IMR-90 (cell line): ENCODE measurements at regions not wholly inside any gene's neighbourhood (a gene's known extent, or its start where the extent isn't known, plus 50 kb on each side); places are given as distances from the start of the nearest gene placed in this dataset.

Source experiments
- ATAC-seq: fragments of 200-7000 bp; cut with Tn5 transposase; 2 replicates; pipeline ENCODE4 v1.9.1; 2020; ENCODE audit warnings: low read depth, mild to moderate bottlenecking, moderate library complexity
- BruUV-seq: library from RNA; stranded (reverse); fragments of 400-500 nt; replicated peaks from 2 replicates; lab custom pipeline; 2021; lab: Mats Ljungman, UMichigan
- CTCF ChIA-PET: fragments of 300-600 bp; formaldehyde crosslinking; extraction: SDS; loops from one replicate; lab custom pipeline; 2021; ENCODE audit warnings: antibody characterized with exemption; lab: Yijun Ruan, JAX
- POLR2A ChIA-PET: fragments of 300-600 bp; sonication (Branson Sonifier 250); formaldehyde crosslinking; loops from one replicate; lab custom pipeline; 2022; ENCODE audit warnings: antibody characterized with exemption; ENCODE audit not compliant: unreplicated experiment; lab: Charles Lee
- DNase-seq: peaks from one replicate; pipeline ENCODE4 v3.0.0; 2013
- H2AFZ ChIP-seq: replicated peaks from 2 replicates; pipeline ENCODE3; 2013; ENCODE audit warnings: low read length, mild to moderate bottlenecking; ENCODE audit not compliant: poor library complexity
- H2AK5ac ChIP-seq: 2 replicates; pipeline ENCODE4 v1.6.1; 2013; ENCODE audit warnings: low read depth, low read length, inconsistent platforms
- H2AK9ac ChIP-seq: replicated peaks from 2 replicates; pipeline ENCODE3; 2013; ENCODE audit warnings: mild to moderate bottlenecking, low read depth, low read length, moderate library complexity; ENCODE audit not compliant: poor library complexity
- H2BK120ac ChIP-seq: 2 replicates; pipeline ENCODE4 v1.6.1; 2013; ENCODE audit warnings: low read depth, low read length, inconsistent platforms
- H2BK15ac ChIP-seq: 3 replicates; pipeline ENCODE4 v1.6.1; 2013; ENCODE audit warnings: low read depth, low read length, inconsistent platforms
- H2BK20ac ChIP-seq: 2 replicates; pipeline ENCODE4 v1.6.1; 2013; ENCODE audit warnings: low read depth, mild to moderate bottlenecking, inconsistent platforms, low read length, moderate library complexity
- H2BK5ac ChIP-seq: 2 replicates; pipeline ENCODE4 v1.6.1; 2013; ENCODE audit warnings: mild to moderate bottlenecking, low read depth, low read length, inconsistent platforms; ENCODE audit not compliant: poor library complexity, severe bottlenecking
- H3K14ac ChIP-seq: replicated peaks from 2 replicates; pipeline ENCODE4 v1.6.1; 2013; ENCODE audit warnings: low read depth, low read length, inconsistent platforms
- H3K18ac ChIP-seq: 2 replicates; pipeline ENCODE4 v1.6.1; 2013; ENCODE audit warnings: low read depth, low read length, control low read depth
- H3K23ac ChIP-seq: 2 replicates; pipeline ENCODE4 v1.6.1; 2013; ENCODE audit warnings: low read depth, low read length, inconsistent platforms
- H3K27ac ChIP-seq: 2 replicates; pipeline ENCODE4 v1.5.1; 2013; ENCODE audit warnings: mild to moderate bottlenecking, control low read depth, low read length; ENCODE audit not compliant: insufficient read depth
- H3K27me3 ChIP-seq: 2 replicates; pipeline ENCODE4 v1.6.1; 2013; ENCODE audit warnings: low read length; ENCODE audit not compliant: control insufficient read depth, insufficient read depth
- H3K36me3 ChIP-seq: 2 replicates; pipeline ENCODE4 v1.6.1; 2013; ENCODE audit warnings: low read length, mixed read lengths; ENCODE audit not compliant: control insufficient read depth, insufficient read depth
- H3K4ac ChIP-seq: 2 replicates; pipeline ENCODE4 v1.6.1; 2013; ENCODE audit warnings: low read depth, low read length, inconsistent platforms
- H3K4me1 ChIP-seq: 2 replicates; pipeline ENCODE4 v1.6.1; 2013; ENCODE audit warnings: low read length, mixed read lengths; ENCODE audit not compliant: control insufficient read depth, insufficient read depth
- H3K4me2 ChIP-seq: 2 replicates; pipeline ENCODE4 v1.6.1; 2013; ENCODE audit warnings: low read depth, mild to moderate bottlenecking, control low read depth, low read length, moderate library complexity
- H3K4me3 ChIP-seq: 2 replicates; pipeline ENCODE4 v1.5.1; 2013; ENCODE audit warnings: low read depth, mild to moderate bottlenecking, control low read depth, low read length, moderate library complexity; ENCODE audit not compliant: insufficient read depth
- H3K56ac ChIP-seq: 2 replicates; pipeline ENCODE4 v1.6.1; 2013; ENCODE audit warnings: low read length, inconsistent platforms; ENCODE audit not compliant: insufficient read depth; ENCODE audit errors: extremely low read depth
- H3K79me1 ChIP-seq, 2 experiments: 2 replicates each; pipeline ENCODE4 v1.6.1; 2013; ENCODE audit warnings: low read length in 2 of 2, inconsistent platforms in 1 of 2, low read depth in 1 of 2
- H3K9ac ChIP-seq: 2 replicates; pipeline ENCODE4 v1.6.1; 2013; ENCODE audit warnings: low read depth, low read length, control low read depth
- H3K9me1 ChIP-seq: 2 replicates; pipeline ENCODE4 v1.6.1; 2013; ENCODE audit warnings: low read length, inconsistent platforms; ENCODE audit not compliant: insufficient read depth
- H3K9me3 ChIP-seq: 2 replicates; pipeline ENCODE4 v1.6.1; 2013; ENCODE audit warnings: low read length; ENCODE audit not compliant: control insufficient read depth, insufficient read depth
- H4K20me1 ChIP-seq: 2 replicates; pipeline ENCODE4 v1.6.1; 2013; ENCODE audit warnings: low read length, inconsistent platforms; ENCODE audit not compliant: insufficient read depth
- H4K5ac ChIP-seq: 2 replicates; pipeline ENCODE4 v1.6.1; 2013; ENCODE audit warnings: mild to moderate bottlenecking, low read depth, low read length, control low read depth
- H4K8ac ChIP-seq, 2 experiments: 2 replicates each; pipeline ENCODE4 v1.6.1; 2013; ENCODE audit warnings: low read depth in 2 of 2, low read length in 2 of 2, control low read depth in 1 of 2, inconsistent platforms in 1 of 2
- H4K91ac ChIP-seq: 2 replicates; pipeline ENCODE4 v1.6.1; 2013; ENCODE audit warnings: low read depth, low read length, inconsistent platforms; ENCODE audit not compliant: insufficient read depth
- BHLHE40 ChIP-seq: fragments of 150-350 bp; IDR thresholded peaks from 2 replicates; pipeline ENCODE4 v1.6.1; 2016; ENCODE audit warnings: mild to moderate bottlenecking, low read depth, low read length
- CEBPB ChIP-seq: IDR thresholded peaks from 2 replicates; pipeline ENCODE4 v1.6.1; 2012; ENCODE audit warnings: low read depth, low read length, improper control_type of control experiment
- CTCF ChIP-seq: conservative IDR thresholded peaks from 2 replicates; pipeline ENCODE4 v1.5.1; 2012; ENCODE audit warnings: mild to moderate bottlenecking, low read depth, low read length, improper control_type of control experiment
- MAFK ChIP-seq: IDR thresholded peaks from 2 replicates; pipeline ENCODE4 v1.6.1; 2012; ENCODE audit warnings: low read depth, low read length, improper control_type of control experiment
- RAD21 ChIP-seq: IDR thresholded peaks from 2 replicates; pipeline ENCODE4 v1.6.1; 2012; ENCODE audit warnings: low read length, improper control_type of control experiment
- RCOR1 ChIP-seq: IDR thresholded peaks from 2 replicates; pipeline ENCODE4 v1.6.1; 2012; ENCODE audit warnings: mild to moderate bottlenecking, low read length, improper control_type of control experiment; ENCODE audit not compliant: insufficient replicate concordance
- RFX5 ChIP-seq: IDR thresholded peaks from 2 replicates; pipeline ENCODE4 v1.8.0; 2012; ENCODE audit warnings: low read depth, mild to moderate bottlenecking, low read length, moderate library complexity
- SMC3 ChIP-seq: fragments of 150-350 bp; IDR thresholded peaks from 2 replicates; pipeline ENCODE4 v1.6.1; 2016; ENCODE audit warnings: low read depth, mild to moderate bottlenecking, antibody characterized with exemption, low read length, moderate library complexity
- WGBS, 2 experiments: methylation state at CpG; one replicate each; pipeline versions ENCODE4 v1.1.5 to v1.1.7; 2013; ENCODE audit warnings: missing lambda C conversion rate in 2 of 2; ENCODE audit not compliant: insufficient read length in 1 of 2; ENCODE audit errors: extremely low coverage in 2 of 2; 5-methylcytosine and 5-hydroxymethylcytosine counted together
- dilution Hi-C: fragments of 300-500 bp; cut with HindIII; formaldehyde crosslinking; loops from one replicate; pipeline ENCODE4 v1.14.3; 2018; ENCODE audit warnings: low sequenced_read_pairs; ENCODE audit not compliant: unreplicated experiment
- in situ Hi-C: fragments of 300-500 bp; cut with MboI; formaldehyde crosslinking; loops from 3 replicates; pipeline ENCODE4 v1.14.3; 2019; ENCODE audit warnings: low sequenced_read_pairs, inconsistent platforms, mixed read lengths
- intact Hi-C: fragments of 100-400 bp; cut with micrococcal nuclease; formaldehyde crosslinking; loops from 2 replicates; pipeline ENCODE4 v1.10.0; 2022
- TF ChIP-seq, protein P1 (sequence below): fragments of 150-350 bp; IDR thresholded peaks from 2 replicates; pipeline ENCODE4 v1.6.1; 2016; ENCODE audit warnings: low read depth, mild to moderate bottlenecking, low read length, moderate library complexity, borderline replicate concordance
- TF ChIP-seq, protein P2 (sequence below): fragments of 150-350 bp; IDR thresholded peaks from 2 replicates; pipeline ENCODE4 v1.6.1; 2017; ENCODE audit warnings: mild to moderate bottlenecking, antibody characterized with exemption, low read length, low read depth

- ATAC-seq (no peak), DNase-seq (no peak)
- Histone ChIP-seq H3K79me1 (no peaks in the 10 kb centered on the region), H4K91ac (no peak overlapping the region), H2BK120ac (no peak overlapping the region), H3K14ac (no peak overlapping the region), H3K9me1 (no peaks in the 10 kb centered on the region), H3K4ac (no peak overlapping the region), H2AFZ (no peak overlapping the region), H3K4me1 (no peaks in the 10 kb centered on the region), H3K23ac (no peak overlapping the region), H4K8ac (no peak overlapping the region), H4K20me1 (no peaks in the 10 kb centered on the region), H2BK15ac (no peak overlapping the region), H2AK5ac (no peak overlapping the region), H3K18ac (no peak overlapping the region), H2AK9ac (no peak overlapping the region), H3K27ac (no peak overlapping the region), H2BK5ac (no peak overlapping the region), H3K36me3 (no peaks in the 10 kb centered on the region), H3K9ac (no peak overlapping the region), H3K9me3 (no peaks in the 10 kb centered on the region; the same call in 1 of the 2 replicates), H3K27me3 (no peaks in the 10 kb centered on the region), H3K4me3 (no peak overlapping the region), H4K5ac (no peak overlapping the region), H2BK20ac (no peak overlapping the region), H3K4me2 (no peak overlapping the region), H3K56ac (no peak overlapping the region)
- intact Hi-C loops: no loop called here
- dilution Hi-C loops: no loop called here
- no TSS peak for BruUV-seq
- in situ Hi-C loops: no loop called here
- no CpG with 5 or more reads among the region's 2 CpGs for whole genome bisulfite sequencing, 2 experiments
- ChIA-PET CTCF (no interaction called here), POLR2A (no interaction called here)
- no peak for TF ChIP-seq RCOR1
- TF ChIP-seq, protein P1, sequence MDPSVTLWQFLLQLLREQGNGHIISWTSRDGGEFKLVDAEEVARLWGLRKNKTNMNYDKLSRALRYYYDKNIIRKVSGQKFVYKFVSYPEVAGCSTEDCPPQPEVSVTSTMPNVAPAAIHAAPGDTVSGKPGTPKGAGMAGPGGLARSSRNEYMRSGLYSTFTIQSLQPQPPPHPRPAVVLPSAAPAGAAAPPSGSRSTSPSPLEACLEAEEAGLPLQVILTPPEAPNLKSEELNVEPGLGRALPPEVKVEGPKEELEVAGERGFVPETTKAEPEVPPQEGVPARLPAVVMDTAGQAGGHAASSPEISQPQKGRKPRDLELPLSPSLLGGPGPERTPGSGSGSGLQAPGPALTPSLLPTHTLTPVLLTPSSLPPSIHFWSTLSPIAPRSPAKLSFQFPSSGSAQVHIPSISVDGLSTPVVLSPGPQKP: no peak
- TF ChIP-seq, protein P2, sequence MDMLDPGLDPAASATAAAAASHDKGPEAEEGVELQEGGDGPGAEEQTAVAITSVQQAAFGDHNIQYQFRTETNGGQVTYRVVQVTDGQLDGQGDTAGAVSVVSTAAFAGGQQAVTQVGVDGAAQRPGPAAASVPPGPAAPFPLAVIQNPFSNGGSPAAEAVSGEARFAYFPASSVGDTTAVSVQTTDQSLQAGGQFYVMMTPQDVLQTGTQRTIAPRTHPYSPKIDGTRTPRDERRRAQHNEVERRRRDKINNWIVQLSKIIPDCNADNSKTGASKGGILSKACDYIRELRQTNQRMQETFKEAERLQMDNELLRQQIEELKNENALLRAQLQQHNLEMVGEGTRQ: no peak
- no peak for TF ChIP-seq CTCF
- TF ChIP-seq RFX5: no peak
- TF ChIP-seq BHLHE40: no peak
- no peak for TF ChIP-seq SMC3
- no peak for TF ChIP-seq CEBPB
- no peak for TF ChIP-seq MAFK
- no peak for TF ChIP-seq RAD21
Measured at GRCh38 chr18:29496152-29496680, 1319.3 kb upstream of the CDH2 start.
